Left hindlimb (tissue), 1 donor: ENCODE measurements at regions not wholly inside any gene's neighbourhood (a gene's known extent, or its start where the extent isn't known, plus 50 kb on each side); places are given as distances from the start of the nearest gene placed in this dataset.
"Not testable (repeated sequence)": the region's sequence is repeated elsewhere in the genome, so short reads cannot be mapped to it uniquely, and the experiment has no call there.

Experiments used
- DNase-seq: peaks from one replicate; pipeline ENCODE4 v3.0.0-alpha.2; 2018

DNA sequence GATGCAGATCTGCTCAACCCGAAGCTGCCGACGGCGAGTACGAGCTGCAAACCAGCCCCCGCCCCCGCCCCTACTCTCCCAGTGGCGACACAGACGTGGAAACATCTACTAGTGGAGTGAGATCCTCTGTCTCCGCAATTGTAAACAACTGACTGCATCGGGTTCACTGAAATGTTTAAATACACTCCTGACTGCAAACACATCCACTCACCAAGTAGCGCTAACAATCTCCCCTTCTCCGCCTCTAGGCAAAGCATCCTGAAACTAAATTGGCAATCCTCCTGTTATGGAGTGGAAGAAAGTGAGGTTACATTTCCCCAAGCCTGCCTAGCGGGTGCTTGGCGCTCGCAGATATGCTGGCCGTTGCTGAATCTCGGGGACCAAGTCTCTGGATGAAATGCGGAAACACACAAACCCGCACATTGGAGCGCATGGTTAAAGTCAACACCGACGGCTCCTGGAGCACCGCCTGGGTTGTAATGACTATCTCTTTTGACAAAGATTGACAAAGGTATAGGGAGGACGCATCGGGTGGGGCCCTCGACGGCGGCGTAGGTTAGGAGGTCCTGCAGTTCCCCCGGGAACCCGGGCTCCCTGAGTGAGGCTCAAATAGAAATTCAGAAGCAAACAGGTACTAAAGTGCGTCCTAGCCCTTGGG lies 117.0 kb upstream of the TEX13C start:
- DNase-seq = peak; percentile 29

DNA sequence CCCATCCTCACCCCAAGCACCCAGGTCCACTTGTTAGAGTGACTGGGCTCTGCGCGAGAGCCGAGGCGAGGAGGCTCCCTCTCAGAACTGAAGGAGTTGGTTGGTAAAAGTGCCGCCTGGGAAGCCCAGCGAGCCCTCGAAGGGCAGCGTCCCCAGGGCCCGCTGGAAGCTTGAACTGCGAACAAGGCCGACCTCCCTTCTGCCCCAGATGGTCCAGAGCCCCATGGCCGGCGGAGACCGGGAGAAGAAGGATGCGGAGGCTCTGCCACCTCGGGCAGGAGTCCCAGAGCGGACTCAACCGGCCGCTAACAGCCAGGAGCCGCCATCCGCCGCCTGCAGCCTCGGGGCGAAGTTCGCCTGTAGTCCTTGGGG lies 116.3 kb upstream of the TEX13C start:
- DNase-seq = peak; percentile 35

DNA sequence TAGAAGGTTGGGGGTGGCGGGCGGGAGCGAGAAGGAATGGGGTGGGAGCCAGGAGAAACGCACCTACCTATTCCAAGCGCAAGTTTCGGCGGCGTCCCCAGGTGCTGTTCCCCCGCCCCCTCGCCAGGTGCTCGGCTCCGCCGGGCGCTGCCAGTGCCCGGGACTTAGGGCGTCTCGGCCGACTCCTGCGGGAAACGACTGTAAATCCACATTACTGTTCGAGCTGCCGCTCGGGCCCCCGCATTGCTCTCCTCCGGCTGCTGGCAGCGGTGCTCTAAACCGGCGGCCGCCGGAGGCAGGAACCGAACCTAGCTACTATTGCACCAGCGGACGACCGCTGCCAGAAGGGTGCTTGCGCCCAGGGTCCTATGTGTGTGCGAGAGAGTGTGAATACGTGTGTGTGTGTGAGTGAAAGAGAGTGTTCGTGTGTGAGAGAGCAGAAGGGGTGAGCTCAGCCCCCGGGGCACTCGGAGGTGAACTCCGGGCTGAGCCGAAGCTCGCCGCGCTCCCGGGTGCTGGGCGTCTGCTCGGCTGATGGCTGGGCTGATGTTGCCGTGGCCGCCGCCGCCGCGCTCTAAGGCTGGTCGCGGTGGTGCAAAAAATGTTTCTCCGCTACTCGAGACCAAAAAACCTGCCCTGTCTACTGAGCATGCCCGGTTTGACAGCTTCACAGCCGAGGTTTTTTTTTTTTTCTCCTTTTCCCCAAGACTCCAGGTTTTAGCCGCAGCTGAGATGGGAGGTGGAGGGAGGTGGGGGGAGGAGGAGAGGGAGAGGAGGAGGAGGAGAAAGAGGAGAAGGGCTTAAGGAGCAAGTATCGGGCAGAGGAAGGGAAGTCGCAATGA lies 115.7 kb upstream of the TEX13C start:
- DNase-seq = peak; percentile 81

DNA sequence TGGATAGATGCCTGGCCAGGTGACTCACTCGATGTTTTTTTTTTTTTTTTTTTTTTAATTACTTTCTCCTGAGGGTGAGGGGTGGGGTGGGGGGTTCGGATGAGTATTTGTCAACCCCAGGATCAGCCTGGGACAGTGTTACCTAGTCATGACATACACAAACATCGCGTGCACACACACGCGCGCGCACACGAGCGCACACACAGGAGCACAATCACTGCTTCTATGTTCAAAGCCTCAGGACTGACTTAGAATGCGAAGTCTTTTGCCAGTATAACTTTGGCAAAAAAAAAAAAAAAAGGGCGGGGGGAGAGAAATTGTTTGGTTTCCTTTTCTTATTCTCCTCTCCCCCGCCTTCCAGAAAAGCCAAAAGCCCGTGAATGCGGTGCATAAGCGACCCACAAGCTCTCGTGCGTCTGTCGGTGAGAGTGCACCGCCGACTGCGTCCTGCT lies 115.0 kb upstream of the TEX13C start:
- DNase-seq = no peak

DNA sequence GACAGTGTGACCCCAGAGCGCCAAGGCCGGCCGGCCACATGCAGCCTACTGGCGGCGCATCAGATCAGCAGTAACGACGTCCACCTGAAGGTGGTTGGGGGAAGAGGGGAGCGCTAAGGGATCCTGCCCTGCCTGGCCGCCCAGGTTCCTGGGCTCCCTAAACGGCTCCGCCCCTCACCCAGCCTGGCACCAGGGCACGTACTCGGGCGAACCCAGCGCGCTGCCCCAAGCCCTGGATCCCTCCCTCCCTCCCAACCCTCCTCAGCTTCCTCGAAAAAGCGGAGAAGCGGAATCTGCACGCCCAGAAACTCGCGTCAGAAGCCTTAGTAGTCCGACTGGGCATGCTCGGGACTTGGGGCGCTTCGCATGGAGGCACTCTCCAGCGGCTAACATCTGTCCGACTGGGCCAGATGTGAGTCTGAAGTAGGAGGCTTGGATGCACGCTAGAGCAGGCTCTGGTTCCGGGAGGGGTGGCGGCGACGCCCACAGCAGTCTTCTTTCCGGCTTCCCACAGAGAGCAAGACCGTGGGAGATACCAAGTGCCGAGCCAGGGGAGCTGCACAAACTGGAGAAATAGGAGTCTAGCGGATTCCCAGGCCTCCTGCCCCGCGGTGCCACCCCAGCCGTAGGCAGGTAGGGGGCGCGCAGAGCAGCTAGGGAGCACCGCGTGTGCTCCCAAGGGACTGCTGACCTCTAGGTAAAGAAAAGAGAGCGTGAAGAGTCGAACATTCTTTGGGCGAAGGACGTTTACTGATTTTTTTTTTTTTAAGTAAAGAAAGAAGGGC lies 114.3 kb upstream of the TEX13C start:
- peak; percentile 88 for DNase-seq

DNA sequence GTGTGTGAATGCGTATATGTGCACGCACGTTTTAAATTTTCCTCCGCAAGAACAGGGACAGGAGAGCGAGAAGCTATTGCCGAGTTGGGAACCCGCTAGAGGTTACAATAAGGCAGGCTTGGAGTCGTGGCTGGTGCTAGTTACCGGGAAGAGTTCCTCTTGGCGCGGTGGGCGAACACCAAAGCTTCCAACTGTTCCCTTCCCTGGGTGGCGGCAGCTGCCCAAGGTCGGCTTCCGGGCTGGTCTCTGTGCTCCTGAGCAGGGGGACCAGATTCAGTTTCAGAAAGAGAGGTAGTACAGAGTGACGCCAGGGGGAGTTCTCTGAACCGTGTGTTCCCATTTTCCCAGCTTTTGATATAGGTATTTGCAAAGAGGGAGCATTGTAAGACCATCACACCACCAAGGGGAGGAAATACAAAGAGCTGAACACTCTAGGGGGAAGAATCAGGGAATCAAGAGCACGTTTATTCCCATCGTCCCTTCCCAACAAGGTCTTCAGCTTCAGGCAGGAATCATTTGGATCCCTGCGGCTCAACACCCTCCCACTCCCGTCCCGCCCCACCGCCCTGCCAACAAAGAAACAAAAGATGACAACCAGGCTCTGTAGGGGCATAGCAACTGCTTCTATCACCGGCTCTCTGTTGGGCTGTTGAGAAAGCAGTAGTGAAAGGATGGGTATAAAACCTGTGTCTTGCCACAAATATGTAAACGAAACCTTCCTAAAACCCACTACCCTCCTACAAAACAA lies 113.6 kb upstream of the TEX13C start:
- DNase-seq = peak; percentile 50

DNA sequence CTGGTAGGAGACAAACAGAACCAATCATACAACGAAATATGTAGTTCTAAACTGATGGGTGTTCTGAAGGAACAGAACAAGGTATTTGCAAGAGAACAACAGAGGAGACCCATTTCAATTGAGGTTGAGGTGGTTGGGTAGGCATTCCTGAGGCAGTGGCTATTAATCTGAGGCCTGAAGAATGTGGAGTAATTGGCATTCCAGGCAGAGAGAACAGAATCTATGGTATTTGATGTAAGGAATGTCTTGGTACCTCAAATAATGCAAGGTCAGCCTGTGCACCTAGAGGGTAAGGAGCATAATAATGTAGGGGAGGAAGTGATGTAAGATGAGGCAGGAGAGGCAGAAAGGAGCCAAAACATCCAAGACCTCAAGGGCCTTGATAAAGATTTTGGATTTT lies 109.5 kb upstream of the TEX13C start:
- DNase-seq = no peak

DNA sequence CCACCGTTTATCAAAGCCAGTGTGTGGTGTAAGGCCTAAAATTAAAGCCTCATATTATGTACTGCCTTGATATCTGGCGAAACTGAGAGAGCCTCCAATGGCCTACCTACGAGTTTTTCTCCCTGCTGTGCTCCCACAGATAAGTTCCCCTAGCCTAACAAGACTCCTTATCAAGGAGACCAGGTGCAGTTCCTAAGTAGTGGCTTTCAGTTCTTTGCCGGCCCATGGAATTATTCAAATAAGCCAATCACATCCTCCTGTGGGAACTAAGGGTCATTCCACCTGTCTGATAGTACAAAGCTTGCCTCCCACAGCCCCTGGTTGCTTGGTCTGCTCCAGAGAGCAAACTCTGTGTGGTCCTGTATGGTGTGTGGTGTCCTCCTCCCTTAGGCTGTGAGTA lies 99.8 kb upstream of the TEX13C start:
- DNase-seq = no peak

DNA sequence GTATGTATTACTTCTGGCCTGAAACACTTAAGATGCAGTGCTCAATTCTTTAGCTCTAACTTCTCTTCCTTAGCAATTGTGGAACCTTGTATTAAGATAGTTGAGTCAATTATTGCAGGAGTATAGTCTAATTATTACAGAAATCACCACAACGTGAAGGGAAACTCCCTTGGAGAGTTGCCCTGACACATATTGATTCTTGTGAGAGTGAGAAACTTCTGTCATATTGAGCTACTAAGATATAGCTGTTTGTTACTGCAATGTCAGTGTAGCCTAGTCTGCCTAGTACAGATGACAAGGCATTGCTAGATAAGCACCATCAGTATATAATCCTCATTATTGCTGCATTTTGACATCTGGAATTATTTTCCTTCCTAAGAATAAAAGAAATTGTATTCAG lies 82.7 kb upstream of the TEX13C start:
- DNase-seq = no peak

DNA sequence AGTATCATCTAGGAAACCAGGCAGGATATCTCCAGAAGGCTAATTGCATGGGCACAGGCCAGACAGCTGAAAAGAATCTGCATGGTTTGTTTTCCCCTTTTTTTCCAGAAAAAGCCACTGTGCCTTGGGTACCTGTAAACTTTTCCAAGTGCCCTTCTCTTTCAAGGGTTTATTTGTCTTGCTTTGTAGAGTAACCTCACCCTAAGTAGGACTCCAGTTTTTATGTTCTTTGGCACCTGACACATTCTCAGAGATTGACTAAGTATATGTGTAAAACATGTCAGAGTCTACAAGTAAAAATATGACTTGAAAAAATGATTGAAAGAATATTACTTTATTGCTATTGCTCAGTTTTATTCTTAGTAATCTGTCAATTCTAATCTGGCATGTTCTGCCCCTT lies 70.7 kb upstream of the TEX13C start:
- no peak for DNase-seq

DNA sequence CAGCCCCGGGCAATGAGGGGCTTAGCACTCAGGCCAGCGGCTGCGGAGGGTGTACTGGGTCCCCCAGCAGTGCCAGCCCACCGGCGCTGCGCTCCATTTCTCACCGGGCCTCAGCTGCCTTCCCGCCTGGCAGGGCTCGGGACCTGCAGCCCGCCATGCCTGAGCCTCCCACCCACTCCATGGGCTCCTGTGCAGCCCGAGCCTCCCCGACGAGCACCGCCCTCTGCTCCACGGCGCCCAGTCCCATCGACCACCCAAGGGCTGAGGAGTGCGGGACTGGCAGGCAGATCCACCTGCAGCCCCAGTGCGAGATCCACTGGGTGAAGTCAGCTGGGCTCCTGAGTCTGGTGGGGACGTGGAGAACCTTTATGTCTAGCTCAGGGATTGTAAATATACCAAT lies 63.9 kb upstream of the TEX13C start:
- DNase-seq = not testable (repeated sequence)

DNA sequence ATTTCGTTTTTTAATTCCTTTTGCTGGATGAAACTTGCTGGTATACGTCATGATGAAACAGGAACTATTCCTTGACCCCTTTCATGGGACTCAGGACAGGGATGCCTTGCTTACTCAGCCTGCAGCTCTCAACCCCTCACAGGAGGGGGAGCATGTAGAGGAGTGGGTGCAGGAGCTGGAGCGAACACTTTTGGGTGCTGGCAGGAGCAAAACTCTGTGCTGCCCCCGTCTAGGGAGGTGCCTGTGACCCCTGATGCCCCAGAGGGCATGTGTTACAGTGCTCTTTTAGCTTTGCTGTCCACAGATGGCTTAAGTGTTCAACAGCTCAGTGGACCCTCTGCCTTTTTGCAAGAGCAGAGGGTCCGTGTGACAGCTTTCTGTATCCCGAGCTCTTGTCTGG lies 56.8 kb upstream of the TEX13C start:
- DNase-seq = no peak

DNA sequence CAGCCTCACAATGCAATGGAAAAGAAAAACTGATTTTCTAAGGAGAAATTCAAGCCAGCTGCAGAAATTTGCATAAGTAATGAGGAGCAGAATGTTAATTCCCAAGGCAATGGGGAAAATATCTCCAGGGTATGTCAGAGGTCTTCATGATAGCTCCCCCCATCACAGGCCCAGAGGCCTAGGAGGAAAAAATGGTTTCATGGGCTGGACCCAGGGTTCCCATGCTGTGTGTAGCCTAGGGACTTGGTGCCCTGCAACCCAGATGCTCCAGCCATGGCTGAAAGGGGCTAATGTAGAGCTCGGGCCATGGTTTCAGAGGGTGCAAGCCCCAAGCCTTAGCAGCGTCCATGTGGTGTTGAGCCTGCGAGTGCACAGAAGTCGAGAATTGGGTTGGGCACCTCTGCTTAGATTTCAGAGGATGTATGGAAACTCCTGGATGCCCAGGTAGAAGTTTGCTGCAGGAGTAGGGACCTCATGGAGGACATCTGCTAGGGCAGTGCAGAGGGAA lies 53.5 kb upstream of the TEX13C start:
- no peak for DNase-seq
